GM12873 (cell line): ENCODE measurements at regions not wholly inside any gene's neighbourhood (a gene's known extent, or its start where the extent isn't known, plus 50 kb on each side); places are given as distances from the start of the nearest gene placed in this dataset.

Experiments used
- TF ChIP-seq, protein P1 (sequence below): IDR thresholded peaks from 2 replicates; pipeline ENCODE4 v1.5.1; 2012; ENCODE audit warnings: low read depth, mild to moderate bottlenecking, moderate library complexity, low read length, control low read depth; ENCODE audit not compliant: insufficient read depth; ENCODE audit errors: missing control alignments

DNA sequence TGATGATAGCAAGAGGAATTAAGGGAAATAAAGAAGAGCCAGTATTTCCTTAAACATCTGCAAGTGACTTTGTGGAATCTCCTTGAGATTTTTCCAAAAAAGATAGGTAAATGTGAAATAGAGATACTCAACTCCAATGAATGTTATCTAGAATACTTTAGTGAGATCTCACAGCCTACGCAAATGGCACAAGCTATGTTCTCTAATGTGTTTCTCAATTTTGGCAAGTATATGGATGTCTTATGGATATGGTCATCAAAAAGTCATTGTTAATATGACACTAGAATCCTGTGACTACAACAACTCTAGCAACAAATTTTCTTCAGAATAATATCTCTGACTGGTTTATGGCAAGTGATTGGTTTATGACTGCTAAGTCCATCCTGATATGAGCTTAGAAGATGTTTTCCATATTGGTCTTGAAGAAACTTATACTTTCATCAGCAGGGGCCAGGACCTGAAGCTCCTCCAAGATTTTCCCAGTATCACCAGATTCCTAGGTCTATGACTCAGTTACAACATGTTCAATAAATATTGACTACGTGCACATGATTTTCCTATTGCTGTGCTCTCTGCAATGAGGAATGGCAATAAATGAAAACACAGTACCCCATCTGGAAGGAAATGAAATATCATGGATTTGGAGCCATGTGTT, 170.9 kb upstream of the THBS1 start:
- TF ChIP-seq, protein P1, sequence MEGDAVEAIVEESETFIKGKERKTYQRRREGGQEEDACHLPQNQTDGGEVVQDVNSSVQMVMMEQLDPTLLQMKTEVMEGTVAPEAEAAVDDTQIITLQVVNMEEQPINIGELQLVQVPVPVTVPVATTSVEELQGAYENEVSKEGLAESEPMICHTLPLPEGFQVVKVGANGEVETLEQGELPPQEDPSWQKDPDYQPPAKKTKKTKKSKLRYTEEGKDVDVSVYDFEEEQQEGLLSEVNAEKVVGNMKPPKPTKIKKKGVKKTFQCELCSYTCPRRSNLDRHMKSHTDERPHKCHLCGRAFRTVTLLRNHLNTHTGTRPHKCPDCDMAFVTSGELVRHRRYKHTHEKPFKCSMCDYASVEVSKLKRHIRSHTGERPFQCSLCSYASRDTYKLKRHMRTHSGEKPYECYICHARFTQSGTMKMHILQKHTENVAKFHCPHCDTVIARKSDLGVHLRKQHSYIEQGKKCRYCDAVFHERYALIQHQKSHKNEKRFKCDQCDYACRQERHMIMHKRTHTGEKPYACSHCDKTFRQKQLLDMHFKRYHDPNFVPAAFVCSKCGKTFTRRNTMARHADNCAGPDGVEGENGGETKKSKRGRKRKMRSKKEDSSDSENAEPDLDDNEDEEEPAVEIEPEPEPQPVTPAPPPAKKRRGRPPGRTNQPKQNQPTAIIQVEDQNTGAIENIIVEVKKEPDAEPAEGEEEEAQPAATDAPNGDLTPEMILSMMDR: no peak

DNA sequence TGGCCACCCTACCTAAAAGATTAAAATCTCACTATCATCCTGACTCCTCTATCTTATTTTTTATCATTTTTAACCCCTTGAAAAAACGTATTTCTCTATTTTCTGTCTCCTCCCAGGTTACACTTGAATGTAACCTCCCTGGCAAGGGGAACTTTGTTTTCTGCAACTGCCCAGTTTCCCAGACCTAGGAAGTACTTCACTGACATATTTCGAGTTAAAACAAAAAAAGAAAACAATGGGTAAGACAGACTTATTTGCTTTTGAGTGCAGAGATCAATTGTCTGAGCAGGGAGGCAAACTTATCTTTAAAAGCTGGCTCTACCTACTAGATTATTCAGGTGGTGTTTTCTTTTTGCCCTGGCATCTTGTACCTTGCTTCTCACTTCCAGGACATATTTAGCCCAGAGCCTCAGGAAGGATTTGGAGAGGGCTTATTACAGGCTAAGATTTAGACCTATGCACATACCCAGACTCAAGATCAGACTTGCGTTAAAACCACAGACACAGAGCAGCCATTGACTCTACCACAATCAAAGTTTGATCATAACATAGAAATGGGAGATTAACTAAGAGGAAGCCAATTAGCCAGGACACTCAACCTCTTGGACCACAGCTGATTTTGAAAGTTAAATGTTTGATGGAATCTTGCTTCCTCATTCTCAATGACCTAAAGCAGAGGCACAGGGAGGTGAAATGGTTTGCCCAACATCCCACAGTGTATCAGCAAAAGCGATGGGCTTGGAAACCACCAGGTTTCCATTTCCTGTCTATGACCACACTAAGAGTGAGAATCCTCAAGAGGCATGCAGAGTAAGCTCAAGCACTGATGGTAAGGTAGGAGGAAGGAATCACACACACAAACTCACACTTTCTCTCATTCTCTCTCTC, 169.5 kb upstream of the THBS1 start:
- TF ChIP-seq, protein P1: no peak

DNA sequence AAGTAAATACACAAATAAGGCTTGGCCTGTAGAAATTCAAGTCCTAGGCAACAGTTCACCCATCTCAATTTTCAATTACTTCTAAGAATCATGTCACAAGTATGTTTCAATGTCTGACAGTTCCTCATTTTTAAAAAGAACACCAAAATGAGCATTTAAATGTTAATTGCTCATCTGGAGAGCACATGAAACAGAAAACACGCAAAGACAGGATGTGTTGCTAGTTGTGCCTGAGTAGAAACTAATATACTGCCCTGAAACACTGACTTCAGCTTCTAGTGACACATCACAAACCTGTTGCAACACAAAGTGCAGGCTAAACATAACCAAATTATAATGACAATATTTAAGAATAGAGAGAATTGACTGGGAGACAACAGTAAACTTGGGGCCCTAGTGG, 167.3 kb upstream of the THBS1 start:
- TF ChIP-seq, protein P1: no peak

DNA sequence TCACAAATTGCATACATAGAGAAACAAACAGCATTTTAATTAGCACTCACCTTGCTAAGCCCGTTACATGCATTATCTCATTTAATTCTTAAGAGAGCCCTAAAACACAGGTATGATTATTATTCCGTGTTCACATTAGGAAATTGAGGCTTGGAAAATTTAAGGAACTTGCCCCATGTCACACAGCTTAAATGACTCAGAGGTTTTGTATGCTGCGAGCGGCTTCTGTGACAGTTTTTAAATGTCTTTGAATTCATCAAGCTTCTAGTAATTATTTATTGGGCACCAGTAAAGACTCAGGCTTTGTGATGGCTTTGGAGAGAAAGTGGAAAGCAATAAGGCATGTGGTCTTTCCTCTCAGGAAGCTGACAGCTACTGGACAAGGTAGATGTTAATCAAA, 166.7 kb upstream of the THBS1 start:
- TF ChIP-seq, protein P1: no peak

- TF ChIP-seq, protein P1: no peak
These were observed 165.2 kb upstream of the THBS1 start for GRCh38 chr15:39415634-39416033.

GRCh38 chr15:39416258-39416657, 164.6 kb upstream of the THBS1 start:
- TF ChIP-seq, protein P1: no peak

DNA sequence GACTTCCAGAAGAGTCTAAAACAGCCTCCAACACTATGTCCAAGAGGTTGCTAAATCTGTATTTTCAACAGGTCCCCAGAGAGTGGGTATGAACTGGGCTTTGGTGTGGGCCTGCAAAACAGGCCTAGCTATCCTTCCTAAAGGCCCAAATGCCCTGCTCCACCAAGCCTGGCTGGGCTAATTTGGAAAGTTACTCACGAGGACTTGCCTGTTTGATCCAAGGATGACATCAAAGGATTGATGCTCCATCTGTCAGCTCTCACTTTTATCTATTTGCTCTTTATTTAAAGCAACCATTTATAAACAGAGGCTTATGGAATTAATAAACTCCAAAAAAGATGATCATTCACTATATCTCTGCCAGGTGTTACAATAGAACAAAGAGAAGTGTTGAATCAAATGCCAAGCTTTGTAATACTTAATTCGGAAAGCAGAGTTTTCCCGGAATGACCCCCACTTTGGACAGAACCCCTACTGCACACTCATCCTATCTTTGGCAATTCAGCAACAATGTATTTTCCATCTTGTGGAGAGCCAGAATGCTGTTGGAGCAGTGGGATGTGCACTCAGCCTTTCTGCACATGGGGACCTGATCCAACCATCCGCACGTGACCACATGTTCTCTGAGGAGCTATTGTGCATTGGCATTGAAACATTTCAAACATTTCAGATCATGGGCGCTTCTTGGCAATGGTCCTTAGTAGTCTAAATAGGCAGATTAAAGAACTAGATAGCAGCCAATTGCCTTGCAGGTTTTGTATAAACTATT, 163.3 kb upstream of the THBS1 start:
- TF ChIP-seq, protein P1: no peak
